DMS53 treated with DMSO at 0.1 percent for 48 hours (cell line): ENCODE measurements at regions not wholly inside any gene's neighbourhood (a gene's known extent, or its start where the extent isn't known, plus 50 kb on each side); places are given as distances from the start of the nearest gene placed in this dataset.
"Not testable (repeated sequence)": the region's sequence is repeated elsewhere in the genome, so short reads cannot be mapped to it uniquely, and the experiment has no call there.

ENCODE experiments used
- DNase-seq: peaks from one replicate; lab custom pipeline; 2025; ENCODE audit not compliant: unreplicated experiment; lab: John Stamatoyannopoulos, UW

- no peak for DNase-seq
Measured at GRCh38 chr14:84975241-84975902, 554.6 kb upstream of the FLRT2 start.

GRCh38 chr14:84976805-84977204 lies 553.1 kb upstream of the FLRT2 start:
- no peak for DNase-seq

GRCh38 chr14:84987042-84987441 lies 542.9 kb upstream of the FLRT2 start:
- peak; percentile 20 for DNase-seq

- DNase-seq = no peak
Measured at GRCh38 chr14:84988357-84988756, 541.6 kb upstream of the FLRT2 start.

- no peak for DNase-seq
Measured at GRCh38 chr14:84991021-84991420, 538.9 kb upstream of the FLRT2 start.

- DNase-seq = no peak
Measured at GRCh38 chr14:84998216-84998615, 531.7 kb upstream of the FLRT2 start.

- DNase-seq = no peak
Measured at GRCh38 chr14:85002846-85003245, 527.1 kb upstream of the FLRT2 start.

GRCh38 chr14:85003805-85004204 lies 526.1 kb upstream of the FLRT2 start:
- no peak for DNase-seq

- DNase-seq = no peak
Measured at GRCh38 chr14:85009506-85009905, 520.4 kb upstream of the FLRT2 start.

GRCh38 chr14:85010186-85010585 lies 519.8 kb upstream of the FLRT2 start:
- no peak for DNase-seq

GRCh38 chr14:85016496-85016895 lies 513.4 kb upstream of the FLRT2 start:
- DNase-seq = no peak

GRCh38 chr14:85023866-85024265 lies 506.1 kb upstream of the FLRT2 start:
- DNase-seq = not testable (repeated sequence)

GRCh38 chr14:85024931-85025330 lies 505.0 kb upstream of the FLRT2 start:
- no peak for DNase-seq

GRCh38 chr14:85027681-85028370 lies 502.1 kb upstream of the FLRT2 start:
- no peak for DNase-seq

- no peak for DNase-seq
Measured at GRCh38 chr14:85037411-85037810, 492.5 kb upstream of the FLRT2 start.

- no peak for DNase-seq
Measured at GRCh38 chr14:85038526-85039352, 491.2 kb upstream of the FLRT2 start.

GRCh38 chr14:85039353-85039626 lies 490.7 kb upstream of the FLRT2 start:
- DNase-seq = no peak

GRCh38 chr14:85040046-85040685 lies 489.8 kb upstream of the FLRT2 start:
- no peak for DNase-seq

GRCh38 chr14:85041618-85042017 lies 488.3 kb upstream of the FLRT2 start:
- no peak for DNase-seq

GRCh38 chr14:85042301-85042700 lies 487.6 kb upstream of the FLRT2 start:
- DNase-seq = no peak

- no peak for DNase-seq
Measured at GRCh38 chr14:85050180-85050579, 479.8 kb upstream of the FLRT2 start.

GRCh38 chr14:85052646-85053045 lies 477.3 kb upstream of the FLRT2 start:
- DNase-seq = no peak
